NCI-H1436 (cell line): ENCODE measurements at regions not wholly inside any gene's neighbourhood (a gene's known extent, or its start where the extent isn't known, plus 50 kb on each side); places are given as distances from the start of the nearest gene placed in this dataset.
"Not testable (repeated sequence)": the region's sequence is repeated elsewhere in the genome, so short reads cannot be mapped to it uniquely, and the experiment has no call there.

ENCODE experiments used
- DNase-seq: peaks from one replicate; lab custom pipeline; 2025; lab: John Stamatoyannopoulos, UW

DNA sequence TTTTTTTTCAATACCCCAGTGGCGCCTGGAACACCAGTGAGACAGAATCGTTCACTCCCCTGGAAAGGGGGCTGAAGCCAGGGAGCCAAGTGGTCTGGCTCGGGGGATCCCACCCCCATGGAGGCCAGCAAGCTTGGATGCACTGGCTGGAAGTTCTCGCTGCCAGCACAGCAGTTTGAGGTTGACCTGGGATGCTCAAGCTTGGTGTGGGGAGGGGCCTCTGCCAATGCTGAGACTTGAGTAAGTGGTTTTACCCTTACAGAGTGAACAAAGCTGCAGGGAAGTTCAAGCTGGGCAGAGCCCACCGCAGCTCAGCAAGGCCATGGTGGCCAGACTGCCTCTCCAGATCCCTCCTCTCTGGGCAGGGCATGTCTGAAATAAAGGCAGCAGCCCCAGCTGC is 276.2 kb upstream of the CNTN6 start:
- no peak for DNase-seq

DNA sequence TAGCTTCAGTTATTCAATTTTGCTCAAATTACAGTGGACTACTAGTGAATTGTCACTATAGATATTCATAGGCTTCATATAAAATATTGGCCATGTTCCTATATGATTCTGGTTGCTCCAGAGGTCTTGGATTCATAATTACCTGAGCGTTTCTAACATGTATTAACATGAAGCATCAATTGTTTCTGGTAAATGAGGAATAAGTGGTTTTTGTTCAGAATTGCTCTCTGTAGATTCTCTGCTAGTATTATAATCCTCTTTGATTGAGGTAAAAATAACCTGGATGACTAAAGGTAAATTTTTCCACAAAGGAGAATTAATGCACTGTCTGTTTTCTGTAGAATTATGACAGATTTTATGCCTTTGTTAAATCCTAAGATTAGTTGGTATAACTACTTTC is 258.1 kb upstream of the CNTN6 start:
- no peak for DNase-seq

DNA sequence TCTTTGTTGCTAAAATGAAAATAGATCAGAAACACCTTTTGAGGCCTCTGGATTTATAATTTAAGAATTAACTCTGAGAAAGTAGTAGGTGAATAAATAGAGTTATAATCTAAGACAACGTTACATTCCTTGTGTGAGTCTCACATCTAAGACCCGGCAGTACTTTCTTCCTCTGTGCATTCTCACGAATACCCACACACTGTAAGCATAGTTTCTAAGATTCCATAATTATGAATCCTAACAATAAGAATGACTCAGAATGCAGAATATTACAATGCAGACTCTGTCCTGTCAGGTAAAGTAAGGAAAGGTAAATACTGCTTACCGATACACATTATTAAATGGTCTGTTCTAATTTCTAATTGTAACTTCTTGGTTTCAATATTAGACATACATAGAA is 257.7 kb upstream of the CNTN6 start:
- DNase-seq = no peak

DNA sequence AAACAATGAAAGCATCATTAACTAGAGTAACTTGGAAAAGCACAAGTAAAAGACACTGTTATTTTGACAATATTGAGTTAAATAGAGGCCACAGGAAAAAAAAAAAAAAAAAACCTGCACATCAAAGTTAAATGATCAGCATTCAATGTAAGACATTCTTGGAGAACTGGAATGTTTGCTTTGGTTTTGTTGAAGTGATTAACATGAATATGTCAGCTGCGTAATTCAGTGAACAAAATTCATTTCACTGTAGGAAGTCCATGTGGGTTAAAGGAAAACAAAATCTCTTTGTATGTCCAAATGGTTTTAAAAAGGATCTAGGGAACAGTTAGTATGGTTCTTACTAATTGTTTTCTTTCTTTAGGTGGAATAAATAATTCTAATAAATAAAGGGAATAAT is 252.8 kb upstream of the CNTN6 start:
- no peak for DNase-seq

DNA sequence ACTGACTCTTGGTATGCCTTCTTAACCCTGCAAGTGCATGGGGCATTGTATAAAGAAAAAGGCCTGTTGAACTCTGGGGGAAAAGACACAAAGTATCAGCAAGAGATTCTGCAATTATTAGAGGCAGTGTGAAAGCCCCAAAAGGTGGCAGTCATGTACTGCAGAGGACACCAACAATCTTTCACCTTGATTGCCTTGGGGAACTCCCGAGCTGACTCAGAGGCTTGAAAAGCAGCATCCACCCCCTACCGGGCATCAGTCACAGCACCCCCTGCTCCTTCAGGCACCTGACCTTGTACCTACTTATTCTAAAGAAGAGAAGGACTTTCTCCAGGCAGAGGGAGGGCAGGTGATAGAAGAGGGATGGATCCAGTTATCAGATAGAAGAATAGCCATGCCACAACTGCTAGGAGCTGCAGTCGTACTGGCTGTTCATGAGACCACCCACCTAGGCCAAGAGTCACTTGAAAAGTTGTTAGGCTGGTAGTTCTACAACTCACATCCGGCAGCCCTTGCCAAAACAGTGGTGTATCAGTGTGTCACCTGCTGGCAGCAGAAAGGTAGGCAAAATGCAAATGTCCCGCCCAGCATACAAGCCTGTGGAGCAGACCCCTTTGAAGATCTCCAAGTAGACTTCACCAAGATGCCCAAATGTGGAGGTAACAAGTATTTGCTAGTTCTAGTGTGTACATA is 241.6 kb upstream of the CNTN6 start:
- DNase-seq = no peak

DNA sequence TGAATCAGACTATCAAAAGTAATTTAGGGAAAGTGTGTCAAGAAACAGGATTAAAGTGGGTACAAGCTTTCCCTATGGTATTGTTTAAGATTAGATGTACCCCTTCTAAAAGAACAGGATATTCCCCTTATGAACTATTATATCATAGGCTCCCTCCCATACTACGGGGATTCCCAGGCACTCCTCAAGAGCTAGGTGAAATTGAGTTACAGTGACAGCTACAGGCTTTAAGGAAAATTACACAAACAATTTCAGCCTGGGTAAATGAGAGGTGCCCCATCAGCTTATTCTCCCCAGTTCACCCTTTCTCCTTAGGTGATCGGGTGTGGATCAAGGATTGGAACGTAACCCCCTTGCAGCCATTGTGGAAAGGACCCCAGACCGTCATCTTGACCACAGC is 240.8 kb upstream of the CNTN6 start:
- DNase-seq = no peak

DNA sequence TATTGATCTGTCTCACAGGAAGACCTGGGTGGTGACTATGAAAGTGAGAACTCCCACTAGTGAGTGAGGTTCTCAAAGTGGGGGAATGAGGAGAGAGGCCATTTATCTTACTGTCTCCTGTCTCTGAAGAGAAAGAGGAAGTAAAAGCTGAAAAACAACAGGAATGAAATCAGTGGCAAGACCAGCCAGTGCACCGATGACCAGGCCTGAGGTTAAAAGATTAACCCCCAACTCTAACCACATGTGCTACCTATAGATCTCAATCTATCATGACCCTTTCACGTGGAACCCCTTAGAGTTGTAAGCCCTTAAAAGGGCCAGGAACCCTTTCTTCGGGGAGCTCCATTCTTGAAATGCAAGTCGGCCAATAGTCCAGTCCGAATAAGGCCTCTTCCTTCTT is 239.3 kb upstream of the CNTN6 start:
- DNase-seq = no peak

DNA sequence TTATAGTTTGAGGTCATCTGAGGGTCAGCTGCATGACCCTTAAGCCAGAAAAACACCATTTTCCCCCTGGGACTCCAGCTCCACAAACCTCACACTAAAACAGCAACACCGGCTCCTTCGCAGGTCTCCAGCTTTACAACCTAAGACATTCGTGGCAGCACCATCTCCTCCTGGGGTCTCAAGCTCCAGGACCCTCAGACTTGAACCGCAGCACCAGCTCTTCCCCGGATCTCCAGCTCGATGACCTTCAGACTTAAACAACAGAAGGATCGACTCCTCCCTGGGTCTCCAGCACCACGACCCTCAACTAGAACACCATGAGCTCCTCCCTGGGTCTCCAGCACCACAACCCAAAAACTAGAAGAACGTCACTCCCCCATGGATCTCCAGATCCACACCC is 233.7 kb upstream of the CNTN6 start:
- DNase-seq = no peak

DNA sequence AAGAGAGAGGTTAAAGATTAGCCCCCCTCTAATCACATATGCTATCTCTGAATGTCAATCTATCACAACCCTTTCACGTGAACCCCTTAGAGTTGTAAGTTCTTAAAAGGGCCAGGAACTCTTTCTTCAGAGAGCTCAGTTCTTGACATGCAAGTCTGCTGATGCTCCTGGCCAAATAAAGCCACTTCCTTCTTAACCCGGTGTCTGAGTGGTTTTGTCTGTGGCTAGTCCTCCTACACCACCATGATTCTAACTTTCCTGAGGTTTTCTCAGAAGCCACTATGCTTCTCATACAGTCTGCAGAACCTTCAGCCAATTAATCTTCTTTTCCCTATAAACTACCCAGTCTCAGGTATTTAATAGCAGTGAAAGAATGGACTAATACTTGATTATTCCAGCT is 231.1 kb upstream of the CNTN6 start:
- DNase-seq = no peak

DNA sequence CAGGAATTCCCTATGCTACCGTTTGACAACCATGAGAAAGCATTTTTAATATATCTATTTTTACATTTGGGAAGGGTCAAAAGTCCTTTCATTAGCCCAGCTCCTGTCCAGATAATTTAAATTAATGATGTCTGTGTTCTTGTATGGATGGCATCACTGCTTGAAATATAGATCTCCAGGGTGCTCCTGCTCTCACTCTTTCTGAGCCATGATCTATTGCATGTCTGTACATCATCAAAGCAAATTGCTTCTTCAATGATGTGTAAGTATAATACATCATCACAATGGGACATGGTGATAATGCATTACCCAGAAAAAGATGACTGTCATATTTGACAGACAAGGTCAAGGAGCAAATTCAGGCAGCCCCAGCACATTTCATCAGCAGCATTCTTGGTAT is 223.6 kb upstream of the CNTN6 start:
- DNase-seq = no peak

DNA sequence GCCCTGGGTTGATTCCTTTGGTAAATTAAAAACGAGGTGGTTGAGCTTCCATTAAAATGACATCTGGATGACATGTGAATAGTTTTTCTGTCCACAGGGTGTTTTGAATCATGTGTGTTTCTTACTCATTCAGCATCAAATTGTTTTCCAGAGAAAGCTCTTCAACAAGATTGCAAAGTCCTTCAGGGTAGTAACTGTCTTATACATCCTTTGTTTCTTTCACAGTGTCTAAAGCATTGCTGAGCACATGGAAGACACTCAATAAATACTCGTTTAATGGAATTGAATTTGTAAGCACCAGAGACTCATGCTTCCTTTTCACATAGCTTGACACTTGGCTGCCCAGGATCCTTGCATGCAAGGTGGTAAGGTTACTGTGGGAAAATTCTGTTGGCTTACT is 223.1 kb upstream of the CNTN6 start:
- DNase-seq = no peak

DNA sequence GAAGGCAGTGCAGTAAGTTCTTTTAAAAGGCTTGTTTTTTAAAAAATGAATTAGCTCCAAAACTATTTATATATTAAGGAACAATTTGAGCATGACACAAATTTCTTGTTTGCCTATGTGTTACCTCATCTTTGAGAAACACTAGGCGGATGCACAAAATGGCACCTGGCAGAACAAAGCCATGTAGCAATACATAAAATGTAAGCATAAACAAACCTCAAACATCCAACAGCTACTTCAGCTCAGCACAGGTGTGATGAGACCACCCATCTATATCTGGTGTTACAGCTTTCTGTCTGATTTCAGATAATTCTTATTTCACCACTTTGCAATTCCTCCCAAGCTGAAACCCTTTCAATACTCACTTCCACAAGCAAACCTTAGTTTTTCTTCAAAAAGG is 221.2 kb upstream of the CNTN6 start:
- no peak for DNase-seq

DNA sequence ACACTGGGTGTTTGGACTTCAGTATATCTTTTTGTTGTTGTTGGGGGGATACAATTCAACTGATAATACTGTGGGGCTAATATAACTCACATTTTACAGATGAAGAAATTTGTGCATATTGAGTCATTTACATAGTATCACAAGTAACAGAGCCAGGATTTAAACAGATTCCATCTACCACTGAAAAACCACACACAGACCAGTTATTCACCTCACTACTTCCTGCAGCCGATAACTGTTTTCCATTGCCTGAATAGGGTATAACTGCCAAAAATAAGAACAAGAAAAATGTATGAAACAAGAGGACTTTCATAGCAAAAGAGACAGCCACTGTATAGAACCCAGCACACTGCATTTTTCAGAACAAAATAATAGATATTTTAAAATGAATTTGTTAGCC is 215.8 kb upstream of the CNTN6 start:
- no peak for DNase-seq

DNA sequence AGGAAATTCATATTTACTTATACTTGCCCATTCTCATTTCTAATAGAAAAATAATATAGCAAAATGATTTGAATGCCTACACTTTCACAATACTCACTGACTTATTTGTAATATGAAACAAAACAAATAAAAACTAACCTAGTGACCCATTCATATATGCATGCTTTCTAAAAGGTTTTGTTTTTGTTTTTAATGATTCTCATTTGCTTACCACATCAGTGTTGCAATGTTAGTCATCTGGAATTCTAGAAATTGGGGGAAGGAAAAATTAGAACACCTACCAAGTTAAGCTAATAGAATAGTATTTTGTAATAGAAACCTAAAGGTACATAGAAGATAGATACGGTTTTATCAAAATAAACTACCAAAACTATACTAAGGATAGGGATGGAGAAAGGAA is 214.1 kb upstream of the CNTN6 start:
- DNase-seq = no peak

DNA sequence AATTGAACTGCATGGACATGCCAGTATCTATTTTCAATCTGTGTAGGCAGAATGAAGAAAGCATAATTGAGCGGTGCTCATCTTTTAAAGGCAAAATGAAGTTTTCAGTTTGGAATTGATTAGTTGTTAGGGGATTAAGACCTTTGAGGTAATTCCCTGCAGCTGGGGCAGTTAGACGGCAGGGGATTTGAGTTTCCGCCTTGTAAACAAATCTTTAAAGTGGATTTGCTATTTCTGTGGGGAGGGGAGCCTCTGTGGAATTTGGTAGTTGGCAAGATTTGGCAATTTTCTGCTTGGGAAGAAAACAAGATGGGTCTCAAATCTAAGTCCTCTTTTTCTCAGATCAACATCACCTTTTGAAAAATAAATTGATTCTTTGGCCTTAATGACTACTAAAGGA is 212.5 kb upstream of the CNTN6 start:
- no peak for DNase-seq

DNA sequence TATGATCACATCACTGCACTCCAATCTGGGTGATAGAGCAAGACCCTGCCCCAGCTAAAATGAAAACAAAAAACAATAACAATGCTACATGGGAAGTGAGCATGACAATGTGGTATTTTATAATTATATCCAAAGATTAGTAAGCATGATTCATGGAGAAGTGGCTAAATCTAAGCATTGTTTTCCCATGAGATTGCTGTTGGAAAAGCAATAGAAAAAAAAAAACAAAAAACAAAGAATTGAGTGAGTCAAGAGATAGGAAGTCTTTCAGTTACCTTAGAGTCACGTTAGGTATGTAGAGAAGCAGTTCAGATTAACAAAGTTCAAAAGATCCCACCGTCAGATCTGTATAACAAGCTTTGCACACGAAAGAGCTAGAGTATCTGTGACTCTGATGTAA is 210.3 kb upstream of the CNTN6 start:
- DNase-seq = no peak

DNA sequence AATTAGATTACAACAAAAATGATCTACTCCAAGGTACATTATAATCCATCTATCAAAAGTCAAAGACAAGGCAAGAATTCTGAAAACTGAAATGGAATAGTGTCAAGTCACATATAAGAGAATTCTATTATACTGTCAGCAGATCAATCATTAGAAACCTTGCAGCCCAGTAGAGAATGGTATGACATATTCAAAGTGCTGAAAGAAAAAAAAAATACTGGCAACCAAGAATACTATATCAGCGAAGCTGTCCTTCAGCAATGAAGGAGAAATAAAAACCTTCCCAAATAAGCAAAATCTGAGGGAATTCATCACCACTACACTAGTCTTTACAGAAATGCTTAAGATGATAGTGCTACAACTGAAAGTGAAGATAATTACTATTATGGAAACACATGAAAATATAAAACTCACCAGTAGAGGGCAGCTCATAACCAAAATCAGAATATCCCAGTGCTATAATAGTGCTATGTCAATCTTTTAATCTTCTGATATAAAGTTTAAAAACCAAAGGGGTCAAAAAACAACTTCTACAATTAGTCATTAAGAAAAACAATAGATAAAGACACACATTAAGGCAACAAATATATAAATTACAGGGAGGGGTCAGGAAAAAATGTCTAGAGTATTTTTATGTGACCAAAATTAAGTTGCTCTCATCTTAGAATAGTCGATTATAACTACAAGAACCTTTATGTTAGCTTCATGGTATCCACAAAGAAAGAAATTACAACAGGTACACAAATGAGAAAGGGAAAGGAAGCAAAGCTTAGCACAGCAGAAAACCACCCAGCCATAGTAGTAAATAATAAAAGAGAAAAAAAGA is 190.7 kb upstream of the CNTN6 start:
- DNase-seq = no peak

DNA sequence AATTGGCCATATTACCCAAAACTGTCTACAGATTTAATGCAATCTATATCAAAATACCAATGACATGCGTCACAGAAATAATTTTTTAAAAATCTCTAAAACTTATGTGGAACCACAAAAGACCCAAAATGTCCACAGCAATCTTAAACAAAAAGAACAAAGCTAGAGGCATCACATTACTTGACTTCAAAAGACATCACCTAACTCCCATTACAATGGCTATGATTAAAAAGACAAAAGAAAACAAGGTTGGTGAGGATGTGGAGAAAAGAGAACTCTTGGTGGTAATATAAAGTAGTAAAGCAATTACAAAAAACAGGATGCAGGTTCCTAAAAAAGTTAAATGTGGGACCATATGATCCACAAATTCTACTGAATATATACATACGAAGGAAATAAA is 187.6 kb upstream of the CNTN6 start:
- no peak for DNase-seq

DNA sequence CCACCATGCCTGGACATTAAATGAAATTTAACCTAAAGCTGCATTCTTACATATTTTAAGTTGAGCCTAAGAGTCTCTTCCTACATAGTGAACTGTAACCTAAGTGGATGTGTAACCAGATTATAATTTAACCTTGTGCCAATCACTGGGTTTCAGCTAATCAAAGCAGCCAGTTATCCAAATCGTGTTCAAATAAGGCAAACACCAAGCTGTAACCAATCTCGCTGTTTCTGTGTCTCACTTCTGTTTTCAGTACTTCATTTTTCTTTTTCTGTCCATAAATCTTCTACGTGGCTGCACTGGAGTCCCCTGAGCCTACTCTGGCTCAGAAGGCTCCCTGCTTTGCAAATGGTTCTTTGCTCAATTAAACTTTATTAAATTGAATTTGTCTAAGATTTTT is 186.1 kb upstream of the CNTN6 start:
- no peak for DNase-seq

DNA sequence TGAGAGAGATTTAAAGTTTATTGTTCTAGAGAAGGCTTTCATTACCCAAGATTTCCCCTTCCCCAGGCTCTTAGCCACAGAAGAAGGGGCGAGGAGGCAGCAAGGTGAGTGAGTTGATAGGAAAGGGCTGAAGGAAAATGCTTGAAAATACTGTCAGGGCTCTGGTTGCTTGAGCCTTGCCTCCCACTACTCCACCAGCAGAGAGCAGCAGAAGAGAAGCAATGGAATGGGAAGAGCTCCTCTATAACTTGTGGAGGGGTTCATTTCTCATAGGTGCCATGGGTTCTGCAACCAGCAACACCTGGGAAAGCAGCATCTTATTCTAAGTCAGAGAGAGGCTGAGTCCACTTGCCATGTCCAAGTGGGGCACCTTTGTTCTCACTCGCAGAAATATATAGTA is 184.0 kb upstream of the CNTN6 start:
- no peak for DNase-seq

DNA sequence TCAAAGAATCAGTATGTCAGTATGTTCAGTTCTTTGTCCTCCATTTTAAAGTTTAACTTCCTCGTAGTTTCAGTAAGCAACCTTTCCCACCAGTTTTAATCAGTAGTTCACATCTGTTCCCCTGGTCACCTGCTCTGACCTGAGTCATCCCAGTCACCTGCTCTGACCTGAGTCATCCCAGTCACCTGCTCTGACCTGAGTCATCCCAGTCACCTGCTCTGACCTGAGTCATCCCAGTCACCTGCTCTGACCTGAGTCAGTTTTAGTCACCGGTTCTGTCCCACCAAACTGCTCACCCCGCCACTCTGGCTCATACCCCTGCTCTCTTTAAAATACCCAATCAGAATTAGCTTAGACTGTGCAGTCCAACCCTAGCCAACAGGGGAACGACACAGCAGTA is 180.1 kb upstream of the CNTN6 start:
- DNase-seq = not testable (repeated sequence)

DNA sequence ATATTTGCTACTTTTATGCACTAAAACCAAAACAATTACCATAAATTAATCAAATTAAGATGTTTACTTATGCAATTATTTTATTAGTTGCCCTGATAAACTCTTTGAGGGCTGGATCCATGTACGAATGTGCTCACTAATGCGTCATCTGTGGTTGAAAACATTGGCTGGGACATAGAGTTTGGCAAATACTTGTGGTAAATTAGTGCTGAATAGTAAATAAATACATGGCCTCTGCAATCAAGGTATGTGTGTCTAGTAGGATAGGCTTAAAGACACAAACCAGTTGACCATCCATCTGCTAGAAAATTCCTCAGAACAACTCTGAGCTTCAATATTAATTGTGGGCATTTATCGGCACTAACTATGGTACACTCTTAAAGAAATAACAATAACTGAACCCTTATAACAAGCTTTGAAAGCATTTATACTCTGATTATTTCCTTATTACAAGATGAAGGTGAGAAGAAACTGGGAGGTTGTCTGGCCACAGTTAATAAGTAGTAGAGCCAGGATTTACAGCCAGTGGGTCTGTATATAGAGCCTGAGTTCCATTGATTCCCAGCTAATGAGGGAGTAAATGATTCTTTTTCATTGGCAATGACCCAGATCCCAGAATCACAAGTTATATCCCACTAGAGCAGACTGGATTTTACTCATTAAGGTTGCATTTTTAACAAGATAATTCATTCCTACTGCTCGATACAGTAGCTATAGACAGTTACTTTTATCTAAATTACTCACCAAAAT is 169.5 kb upstream of the CNTN6 start:
- no peak for DNase-seq

DNA sequence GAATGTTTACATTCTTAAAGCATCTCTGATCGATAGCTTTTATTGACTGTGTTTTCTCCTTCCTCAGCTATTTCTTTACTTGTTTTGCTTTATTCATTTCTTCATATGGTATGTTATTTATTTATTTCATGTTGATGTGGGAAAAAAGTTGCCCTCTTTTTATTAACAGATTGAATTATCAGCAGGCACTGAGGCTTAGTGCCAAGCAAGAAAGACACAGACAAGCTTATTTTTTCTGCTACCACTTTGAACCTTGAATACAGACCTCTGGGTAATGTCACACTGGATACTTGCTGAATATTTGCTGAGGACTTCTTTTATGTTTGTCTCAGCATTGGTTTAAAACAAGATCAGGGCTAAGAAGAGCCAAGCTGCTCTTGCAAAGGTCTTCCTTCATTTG is 162.0 kb upstream of the CNTN6 start:
- DNase-seq = no peak
